ENCODE measurements at regions not wholly inside any gene's neighbourhood (a gene's known extent, or its start where the extent isn't known, plus 50 kb on each side); places are given as distances from the start of the nearest gene placed in this dataset.

DNA sequence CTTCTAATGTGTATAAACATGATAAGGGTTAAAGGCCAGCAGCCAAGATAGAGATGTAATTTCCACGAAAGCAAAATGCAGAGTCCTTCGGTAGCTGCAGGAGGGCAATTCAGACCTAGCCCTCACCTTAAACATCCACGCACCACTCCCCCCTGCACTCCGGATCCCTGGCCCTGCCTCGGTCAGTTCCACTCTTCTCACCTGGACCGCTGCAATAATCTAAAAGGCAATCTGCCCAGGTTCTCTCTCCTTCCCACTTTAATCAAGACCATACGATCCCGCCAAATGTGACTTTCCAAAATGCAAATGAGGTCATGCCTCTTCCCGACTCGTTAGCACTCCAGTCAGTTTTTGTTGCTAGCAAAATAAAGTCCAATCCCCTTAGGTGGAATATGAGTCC, 485.2 kb downstream of the EIPR1 start:
- no peak for DNase-seq (ENCODE audit: extremely low spot score, unreplicated experiment)
- Mint-ChIP-seq H3K4me1 (ENCODE audit: unreplicated experiment) (peaks cover 4% of the 10 kb centered on the region), H3K27me3 (peaks cover 4% of the 10 kb centered on the region), H3K27ac (no peak overlapping the region), H3K36me3 (no peaks in the 10 kb centered on the region), H3K4me3 (no peak overlapping the region), H3K9me3 (no peaks in the 10 kb centered on the region)
- TF ChIP-seq, protein P1, sequence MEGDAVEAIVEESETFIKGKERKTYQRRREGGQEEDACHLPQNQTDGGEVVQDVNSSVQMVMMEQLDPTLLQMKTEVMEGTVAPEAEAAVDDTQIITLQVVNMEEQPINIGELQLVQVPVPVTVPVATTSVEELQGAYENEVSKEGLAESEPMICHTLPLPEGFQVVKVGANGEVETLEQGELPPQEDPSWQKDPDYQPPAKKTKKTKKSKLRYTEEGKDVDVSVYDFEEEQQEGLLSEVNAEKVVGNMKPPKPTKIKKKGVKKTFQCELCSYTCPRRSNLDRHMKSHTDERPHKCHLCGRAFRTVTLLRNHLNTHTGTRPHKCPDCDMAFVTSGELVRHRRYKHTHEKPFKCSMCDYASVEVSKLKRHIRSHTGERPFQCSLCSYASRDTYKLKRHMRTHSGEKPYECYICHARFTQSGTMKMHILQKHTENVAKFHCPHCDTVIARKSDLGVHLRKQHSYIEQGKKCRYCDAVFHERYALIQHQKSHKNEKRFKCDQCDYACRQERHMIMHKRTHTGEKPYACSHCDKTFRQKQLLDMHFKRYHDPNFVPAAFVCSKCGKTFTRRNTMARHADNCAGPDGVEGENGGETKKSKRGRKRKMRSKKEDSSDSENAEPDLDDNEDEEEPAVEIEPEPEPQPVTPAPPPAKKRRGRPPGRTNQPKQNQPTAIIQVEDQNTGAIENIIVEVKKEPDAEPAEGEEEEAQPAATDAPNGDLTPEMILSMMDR (conservative IDR thresholded peaks at IDR 0.05): no peak

DNA sequence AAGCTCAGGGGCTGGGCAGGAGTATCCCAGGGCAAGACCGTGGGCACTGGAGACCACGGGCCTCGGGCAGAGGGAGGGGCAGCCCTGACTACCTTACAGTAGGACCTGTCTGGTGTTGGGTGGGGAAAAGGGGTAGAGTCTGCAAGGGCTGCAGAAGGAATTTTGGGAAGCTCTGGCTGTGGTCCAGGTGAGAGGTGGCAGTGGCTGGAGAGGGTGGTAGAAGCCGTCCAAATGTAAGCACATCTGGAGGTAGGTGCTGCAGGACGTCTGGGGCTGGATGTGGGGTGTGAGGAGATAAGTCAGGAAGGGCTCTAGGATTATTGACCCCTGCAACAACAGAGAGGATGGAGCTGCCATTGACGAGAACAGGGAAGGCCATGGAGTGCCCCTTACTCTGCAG, 486.7 kb downstream of the EIPR1 start:
- Mint-ChIP-seq H3K36me3 (no peaks in the 10 kb centered on the region), H3K4me1 (ENCODE audit: unreplicated experiment) (no peaks in the 10 kb centered on the region), H3K9me3 (no peaks in the 10 kb centered on the region), H3K27me3 (peaks cover 8% of the 10 kb centered on the region), H3K27ac (no peak overlapping the region), H3K4me3 (no peak overlapping the region)
- TF ChIP-seq, protein P1 (conservative IDR thresholded peaks at IDR 0.05): no peak
- DNase-seq (ENCODE audit: extremely low spot score, unreplicated experiment): no peak

DNA sequence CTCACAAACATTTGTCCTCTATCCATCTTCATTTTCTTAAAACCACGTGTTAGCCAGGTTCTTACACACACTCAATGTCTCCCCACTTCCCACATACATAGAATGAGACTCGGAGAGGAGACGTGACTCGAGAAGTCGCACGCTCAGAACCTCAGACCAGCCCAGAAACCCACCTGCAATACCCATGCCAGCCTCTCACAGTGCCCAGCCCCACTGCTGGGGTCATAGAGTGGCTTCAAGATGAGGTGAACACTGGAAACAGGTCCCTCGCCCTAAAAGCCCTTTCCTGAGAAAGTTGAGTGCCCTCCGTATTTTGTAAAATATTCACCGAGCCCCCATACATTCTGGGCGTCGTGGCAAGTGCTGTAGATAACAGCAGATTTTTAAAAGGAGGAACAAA, 487.4 kb downstream of the EIPR1 start:
- no peak overlapping the region for H3K27ac Mint-ChIP-seq
- TF ChIP-seq, protein P1 (conservative IDR thresholded peaks at IDR 0.05): no peak
- H3K36me3 Mint-ChIP-seq: no peaks in the 10 kb centered on the region
- H3K9me3 Mint-ChIP-seq: no peaks in the 10 kb centered on the region
- H3K4me3 Mint-ChIP-seq: no peak overlapping the region
- H3K27me3 Mint-ChIP-seq: peaks cover 8% of the 10 kb centered on the region
- DNase-seq (ENCODE audit: extremely low spot score, unreplicated experiment): no peak
- H3K4me1 Mint-ChIP-seq (ENCODE audit: unreplicated experiment): no peaks in the 10 kb centered on the region

DNA sequence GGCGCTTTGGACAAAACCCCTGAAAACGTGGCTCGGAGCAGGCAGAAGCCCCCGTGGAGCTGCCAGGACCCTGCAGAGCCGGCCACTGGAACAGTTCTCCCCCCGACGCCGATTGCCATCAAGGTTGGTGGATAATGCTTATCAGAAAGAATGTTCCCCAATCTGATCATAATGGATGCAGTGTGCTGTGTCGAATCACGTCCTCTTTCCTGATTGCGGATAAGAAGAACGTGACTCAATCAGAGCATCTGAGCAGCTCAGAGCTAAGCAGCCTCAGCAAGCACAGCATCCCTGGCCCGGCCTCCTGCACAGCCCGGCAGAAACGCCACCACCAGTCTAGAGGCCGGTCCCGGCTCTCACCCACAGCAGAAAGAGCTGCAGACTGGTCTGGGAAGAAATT, 488.0 kb downstream of the EIPR1 start:
- Mint-ChIP-seq H3K36me3 (no peaks in the 10 kb centered on the region), H3K27ac (no peak overlapping the region), H3K4me1 (ENCODE audit: unreplicated experiment) (no peaks in the 10 kb centered on the region), H3K9me3 (no peaks in the 10 kb centered on the region), H3K4me3 (no peak overlapping the region), H3K27me3 (peaks cover 8% of the 10 kb centered on the region)
- TF ChIP-seq, protein P1 (conservative IDR thresholded peaks at IDR 0.05): no peak
- DNase-seq (ENCODE audit: extremely low spot score, unreplicated experiment): no peak

DNA sequence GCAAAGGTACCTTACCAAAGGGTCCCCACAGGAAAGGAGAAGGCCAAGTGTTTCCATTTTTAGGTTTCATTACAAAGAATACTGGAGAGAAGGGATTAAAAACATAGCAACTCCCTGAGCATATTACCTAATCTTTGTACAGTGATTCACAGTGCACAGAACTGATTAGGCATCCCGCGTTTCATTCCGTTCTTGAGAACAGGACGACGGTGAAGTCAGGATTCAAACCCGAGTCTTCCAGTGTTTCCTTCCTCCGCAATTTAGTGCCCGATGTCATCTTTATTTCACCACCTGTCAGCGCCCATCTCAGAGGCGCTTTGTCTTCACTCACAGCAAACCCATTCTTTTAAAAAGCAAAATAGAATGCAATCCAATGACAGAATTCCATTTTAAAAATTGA, 488.5 kb downstream of the EIPR1 start:
- Mint-ChIP-seq H3K36me3 (no peaks in the 10 kb centered on the region), H3K4me1 (ENCODE audit: unreplicated experiment) (no peaks in the 10 kb centered on the region), H3K27me3 (peaks cover 8% of the 10 kb centered on the region), H3K9me3 (no peaks in the 10 kb centered on the region), H3K27ac (no peak overlapping the region), H3K4me3 (no peak overlapping the region)
- TF ChIP-seq, protein P1 (conservative IDR thresholded peaks at IDR 0.05): no peak
- no peak for DNase-seq (ENCODE audit: extremely low spot score, unreplicated experiment)

DNA sequence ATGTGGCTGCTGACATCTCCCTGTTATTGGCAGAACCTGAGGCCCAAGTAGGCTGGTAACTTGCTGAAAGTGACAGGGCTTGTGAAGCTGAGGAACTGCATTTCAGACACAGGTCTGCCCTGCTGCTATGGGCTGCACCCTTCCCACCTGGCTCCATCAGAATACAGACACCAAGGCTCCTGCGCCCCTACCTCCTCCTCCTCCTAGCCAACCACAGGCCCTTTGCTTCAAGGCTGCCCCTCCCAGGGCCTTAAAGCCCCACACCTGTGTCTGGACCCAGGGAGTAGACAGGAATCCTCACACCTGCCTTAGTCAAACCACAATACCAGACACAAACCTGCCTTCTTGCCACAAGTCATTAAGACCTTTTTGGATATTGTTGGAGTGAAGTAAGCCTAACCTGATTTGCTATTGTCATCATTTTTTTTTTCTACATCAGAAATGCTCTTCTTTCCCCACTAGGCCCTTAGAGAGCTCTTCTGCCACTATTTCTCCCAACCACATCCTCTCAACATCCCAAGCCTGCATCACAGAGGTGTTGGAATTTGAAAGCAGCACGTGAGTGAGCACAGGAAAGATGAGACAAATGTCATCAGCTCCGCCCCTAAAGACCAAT, 489.7 kb downstream of the EIPR1 start:
- H3K9me3 Mint-ChIP-seq: peaks cover 3% of the 10 kb centered on the region
- TF ChIP-seq, protein P1 (conservative IDR thresholded peaks at IDR 0.05): no peak
- H3K27me3 Mint-ChIP-seq: peaks cover 8% of the 10 kb centered on the region
- no peaks in the 10 kb centered on the region for H3K36me3 Mint-ChIP-seq
- H3K4me3 Mint-ChIP-seq: no peak overlapping the region
- DNase-seq (ENCODE audit: extremely low spot score, unreplicated experiment): no peak
- H3K4me1 Mint-ChIP-seq (ENCODE audit: unreplicated experiment): no peaks in the 10 kb centered on the region
- H3K27ac Mint-ChIP-seq: no peak overlapping the region
